ENCODE measurements at regions not wholly inside any gene's neighbourhood (a gene's known extent, or its start where the extent isn't known, plus 50 kb on each side); places are given as distances from the start of the nearest gene placed in this dataset.
"Not testable (repeated sequence)": the region's sequence is repeated elsewhere in the genome, so short reads cannot be mapped to it uniquely, and the experiment has no call there.

DNA sequence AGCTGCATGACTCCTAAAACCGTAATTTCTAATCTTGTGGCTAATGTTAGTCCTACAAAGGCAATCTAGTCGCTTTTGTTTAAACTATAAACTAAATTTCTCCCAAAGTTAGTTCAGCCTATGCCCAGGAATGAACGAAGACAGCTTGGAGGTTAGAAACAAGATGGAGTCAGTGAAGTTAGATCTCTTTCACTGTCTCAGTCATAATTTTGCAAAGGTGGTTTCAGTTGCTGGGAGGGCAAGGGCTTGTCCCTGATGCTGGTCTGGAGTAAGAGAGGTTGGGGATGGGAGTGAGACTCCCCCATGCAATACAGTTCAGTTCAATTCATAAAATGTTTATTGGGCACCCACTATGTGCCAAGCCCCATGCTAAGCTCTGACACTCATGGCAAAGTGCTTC lies 362.1 kb downstream of the TYW1 start:
- not testable (repeated sequence) for H2AFZ ChIP-seq (ENCODE audit: low read length); H3K79me2 ChIP-seq (ENCODE audit: insufficient read depth, low read length); H3K27ac ChIP-seq (ENCODE audit: low read depth, low read length); H4K20me1 ChIP-seq (ENCODE audit: insufficient read depth, low read length); H3K4me1 ChIP-seq (ENCODE audit: insufficient read depth, low read length); DNase-seq (ENCODE audit: insufficient read length, low spot score, missing footprints); H3K27me3 ChIP-seq (ENCODE audit: insufficient read depth, low read length); H3K4me2 ChIP-seq (ENCODE audit: insufficient read depth, low read length); H3K4me3 ChIP-seq (ENCODE audit: insufficient read depth, low read length); H3K9me3 ChIP-seq (ENCODE audit: low read depth, low read length); H3K36me3 ChIP-seq (ENCODE audit: insufficient read depth, low read length)

DNA sequence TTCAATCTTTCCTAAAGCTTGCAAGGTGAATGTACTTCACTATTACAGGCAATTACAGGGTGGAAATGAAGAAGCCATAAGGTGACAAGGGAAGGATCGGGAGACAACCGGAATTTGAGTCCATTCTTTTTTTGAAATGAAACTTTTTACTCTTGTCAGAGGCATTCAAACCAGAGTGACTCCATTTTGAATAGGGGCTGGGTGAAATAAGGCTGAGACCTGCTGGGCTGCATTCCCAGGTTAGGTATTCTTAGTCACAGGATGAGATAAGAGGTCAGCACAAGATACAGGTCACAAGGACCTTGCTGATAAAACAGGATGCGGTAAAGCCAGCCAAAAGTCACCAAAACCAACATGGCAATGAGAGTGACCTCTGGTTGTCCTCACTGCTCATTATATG lies 363.3 kb downstream of the TYW1 start:
- no peaks in the 10 kb centered on the region for H3K9me3 ChIP-seq (ENCODE audit: low read depth, low read length)
- no peak overlapping the region for H3K27ac ChIP-seq (ENCODE audit: low read depth, low read length)
- H3K27me3 ChIP-seq (ENCODE audit: insufficient read depth, low read length), result no peaks in the 10 kb centered on the region
- no peak overlapping the region for H3K4me2 ChIP-seq (ENCODE audit: insufficient read depth, low read length)
- no peak overlapping the region for H3K4me3 ChIP-seq (ENCODE audit: insufficient read depth, low read length)
- TF ChIP-seq, protein P1, sequence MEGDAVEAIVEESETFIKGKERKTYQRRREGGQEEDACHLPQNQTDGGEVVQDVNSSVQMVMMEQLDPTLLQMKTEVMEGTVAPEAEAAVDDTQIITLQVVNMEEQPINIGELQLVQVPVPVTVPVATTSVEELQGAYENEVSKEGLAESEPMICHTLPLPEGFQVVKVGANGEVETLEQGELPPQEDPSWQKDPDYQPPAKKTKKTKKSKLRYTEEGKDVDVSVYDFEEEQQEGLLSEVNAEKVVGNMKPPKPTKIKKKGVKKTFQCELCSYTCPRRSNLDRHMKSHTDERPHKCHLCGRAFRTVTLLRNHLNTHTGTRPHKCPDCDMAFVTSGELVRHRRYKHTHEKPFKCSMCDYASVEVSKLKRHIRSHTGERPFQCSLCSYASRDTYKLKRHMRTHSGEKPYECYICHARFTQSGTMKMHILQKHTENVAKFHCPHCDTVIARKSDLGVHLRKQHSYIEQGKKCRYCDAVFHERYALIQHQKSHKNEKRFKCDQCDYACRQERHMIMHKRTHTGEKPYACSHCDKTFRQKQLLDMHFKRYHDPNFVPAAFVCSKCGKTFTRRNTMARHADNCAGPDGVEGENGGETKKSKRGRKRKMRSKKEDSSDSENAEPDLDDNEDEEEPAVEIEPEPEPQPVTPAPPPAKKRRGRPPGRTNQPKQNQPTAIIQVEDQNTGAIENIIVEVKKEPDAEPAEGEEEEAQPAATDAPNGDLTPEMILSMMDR (IDR thresholded peaks at IDR 0.05; ENCODE audit: extremely low read depth, low read depth, low read length), result no peak
- H2AFZ ChIP-seq (ENCODE audit: low read length), result no peak overlapping the region
- no peaks in the 10 kb centered on the region for H3K79me2 ChIP-seq (ENCODE audit: insufficient read depth, low read length)
- DNase-seq (ENCODE audit: insufficient read length, low spot score, missing footprints), result no peak
- no peaks in the 10 kb centered on the region for H3K36me3 ChIP-seq (ENCODE audit: insufficient read depth, low read length)
- no peaks in the 10 kb centered on the region for H3K4me1 ChIP-seq (ENCODE audit: insufficient read depth, low read length)
- H4K20me1 ChIP-seq (ENCODE audit: insufficient read depth, low read length), result no peaks in the 10 kb centered on the region

DNA sequence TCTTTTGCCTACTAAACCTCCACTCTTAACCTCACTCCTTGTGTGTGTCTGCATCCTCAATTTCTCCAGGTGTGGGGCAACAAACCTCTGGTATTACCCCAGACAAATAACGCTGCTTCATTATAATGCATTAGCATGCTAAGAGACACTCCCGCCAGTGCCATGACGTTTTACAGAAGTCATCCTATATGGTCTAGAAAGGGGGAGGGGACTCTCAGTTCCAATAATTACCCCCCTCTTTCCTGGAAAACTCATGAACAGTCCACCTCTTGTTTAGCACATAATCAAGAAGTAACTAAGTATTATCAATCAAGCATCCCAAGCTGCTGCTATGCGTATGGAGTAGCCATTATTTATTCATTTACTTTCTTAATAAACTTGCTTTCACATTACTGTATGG lies 364.5 kb downstream of the TYW1 start:
- Histone ChIP-seq H3K36me3 (ENCODE audit: insufficient read depth, low read length) (no peaks in the 10 kb centered on the region), H3K27ac (ENCODE audit: low read depth, low read length) (no peak overlapping the region)
- no peak for DNase-seq (ENCODE audit: insufficient read length, low spot score, missing footprints)

DNA sequence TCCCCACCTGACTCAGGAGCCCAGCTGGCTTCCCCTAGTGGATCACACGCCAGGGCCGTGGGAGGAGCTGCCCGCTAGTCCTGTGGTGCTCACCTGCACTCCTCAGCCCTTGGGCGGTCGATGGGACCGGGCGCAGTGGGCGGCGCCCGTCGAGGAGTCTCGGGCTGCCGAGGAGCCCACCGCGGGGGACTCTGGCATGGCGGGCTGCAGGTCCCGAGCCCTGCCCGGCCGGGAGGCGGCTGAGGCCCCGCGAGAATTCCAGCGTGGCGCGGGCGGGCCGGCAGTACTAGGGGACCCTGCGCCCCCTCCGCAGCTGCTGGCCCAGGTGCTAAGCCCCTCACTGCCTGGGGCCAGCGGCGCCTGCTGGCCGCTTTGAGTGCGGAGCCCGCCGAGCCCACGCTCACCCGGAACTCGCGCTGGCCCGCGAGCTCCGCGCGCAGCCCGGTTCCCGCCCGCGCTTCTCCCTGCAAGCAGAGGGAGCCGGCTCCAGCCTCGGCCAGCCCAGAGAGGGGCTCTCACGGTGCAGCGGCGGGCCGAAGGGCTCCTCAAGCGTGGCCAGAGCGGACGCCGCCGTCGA lies 367.9 kb downstream of the TYW1 start:
- TF ChIP-seq, protein P1 (IDR thresholded peaks at IDR 0.05; ENCODE audit: extremely low read depth, low read depth, low read length), result no peak
- H2AFZ ChIP-seq (ENCODE audit: low read length), result no peak overlapping the region

More for the DNA sequence above, 364.5 kb downstream of the TYW1 start:
- TF ChIP-seq, protein P1 (IDR thresholded peaks at IDR 0.05; ENCODE audit: extremely low read depth, low read depth, low read length), result no peak
- Histone ChIP-seq H3K4me2 (ENCODE audit: insufficient read depth, low read length) (no peak overlapping the region), H3K4me1 (ENCODE audit: insufficient read depth, low read length) (no peaks in the 10 kb centered on the region), H4K20me1 (ENCODE audit: insufficient read depth, low read length) (no peaks in the 10 kb centered on the region), H3K4me3 (ENCODE audit: insufficient read depth, low read length) (no peak overlapping the region), H3K9me3 (ENCODE audit: low read depth, low read length) (no peaks in the 10 kb centered on the region), H3K79me2 (ENCODE audit: insufficient read depth, low read length) (no peaks in the 10 kb centered on the region), H3K27me3 (ENCODE audit: insufficient read depth, low read length) (no peaks in the 10 kb centered on the region), H2AFZ (ENCODE audit: low read length) (no peak overlapping the region)

More for the DNA sequence above, 367.9 kb downstream of the TYW1 start:
- no peak overlapping the region for H3K4me2 ChIP-seq (ENCODE audit: insufficient read depth, low read length)
- H3K4me3 ChIP-seq (ENCODE audit: insufficient read depth, low read length), result no peak overlapping the region
- no peak for DNase-seq (ENCODE audit: insufficient read length, low spot score, missing footprints)
- no peaks in the 10 kb centered on the region for H4K20me1 ChIP-seq (ENCODE audit: insufficient read depth, low read length)
- H3K9me3 ChIP-seq (ENCODE audit: low read depth, low read length), result no peaks in the 10 kb centered on the region
- no peak overlapping the region for H3K27ac ChIP-seq (ENCODE audit: low read depth, low read length)
- H3K79me2 ChIP-seq (ENCODE audit: insufficient read depth, low read length), result no peaks in the 10 kb centered on the region
- no peaks in the 10 kb centered on the region for H3K4me1 ChIP-seq (ENCODE audit: insufficient read depth, low read length)
- peaks cover 8% of the 10 kb centered on the region for H3K27me3 ChIP-seq (ENCODE audit: insufficient read depth, low read length)
- H3K36me3 ChIP-seq (ENCODE audit: insufficient read depth, low read length), result no peaks in the 10 kb centered on the region

All from osteoblast (primary cell).